T-helper 1 cell (primary cell): ENCODE measurements at regions not wholly inside any gene's neighbourhood (a gene's known extent, or its start where the extent isn't known, plus 50 kb on each side); places are given as distances from the start of the nearest gene placed in this dataset.
"Not testable (repeated sequence)": the region's sequence is repeated elsewhere in the genome, so short reads cannot be mapped to it uniquely, and the experiment has no call there.

Experiments used
- DNase-seq, 5 donors: peaks; one replicate each; pipeline ENCODE4 v3.0.0-alpha.2; 2012 to 2020

- DNase-seq: no peak
Observed at GRCh38 chr16:52050418-52050817, 496.5 kb downstream of the TOX3 start.

- no peak for DNase-seq
Observed at GRCh38 chr16:52035436-52035835, 511.5 kb downstream of the TOX3 start.

- no peak for DNase-seq
Observed at GRCh38 chr16:52034830-52035229, 512.1 kb downstream of the TOX3 start.

GRCh38 chr16:52033992-52034391 is 513.0 kb downstream of the TOX3 start:
- no peak for DNase-seq

- no peak for DNase-seq
Observed at GRCh38 chr16:52022980-52023379, 524.0 kb downstream of the TOX3 start.

GRCh38 chr16:52022177-52022576 is 524.8 kb downstream of the TOX3 start:
- no peak for DNase-seq

- no peak for DNase-seq
Observed at GRCh38 chr16:52016387-52016786, 530.6 kb downstream of the TOX3 start.

GRCh38 chr16:52005551-52005950 is 541.4 kb downstream of the TOX3 start:
- DNase-seq: no peak

GRCh38 chr16:52004343-52004742 is 542.6 kb downstream of the TOX3 start:
- DNase-seq: no peak

GRCh38 chr16:52002026-52002425 is 544.9 kb downstream of the TOX3 start:
- DNase-seq: no peak

GRCh38 chr16:51996516-51996915 is 550.4 kb downstream of the TOX3 start:
- no peak for DNase-seq

GRCh38 chr16:51994597-51994996 is 552.3 kb downstream of the TOX3 start:
- no peak for DNase-seq

- DNase-seq: no peak
Observed at GRCh38 chr16:51989637-51990230, 557.2 kb downstream of the TOX3 start.

GRCh38 chr16:51988977-51989376 is 558.0 kb downstream of the TOX3 start:
- DNase-seq: no peak

GRCh38 chr16:51987519-51987918 is 559.4 kb downstream of the TOX3 start:
- DNase-seq: no peak

- DNase-seq: no peak
Observed at GRCh38 chr16:51986717-51987116, 560.2 kb downstream of the TOX3 start.

- DNase-seq: no peak
Observed at GRCh38 chr16:51986301-51986700, 560.6 kb downstream of the TOX3 start.

GRCh38 chr16:51985126-51985525 is 561.8 kb downstream of the TOX3 start:
- no peak for DNase-seq

- no peak for DNase-seq
Observed at GRCh38 chr16:51984395-51984794, 562.5 kb downstream of the TOX3 start.

GRCh38 chr16:51982715-51983680 is 563.9 kb downstream of the TOX3 start:
- peak in 2 of 5 donors; percentile 0 to 20 for DNase-seq

- DNase-seq: no peak
Observed at GRCh38 chr16:51981725-51982124, 565.2 kb downstream of the TOX3 start.

GRCh38 chr16:51977506-51977905 is 569.4 kb downstream of the TOX3 start:
- DNase-seq: not testable (repeated sequence)

GRCh38 chr16:51971184-51971583 is 575.8 kb downstream of the TOX3 start:
- no peak for DNase-seq

- DNase-seq: no peak
Observed at GRCh38 chr16:51968749-51969148, 578.2 kb downstream of the TOX3 start.
